HG03064 (cell line): ENCODE measurements at regions not wholly inside any gene's neighbourhood (a gene's known extent, or its start where the extent isn't known, plus 50 kb on each side); places are given as distances from the start of the nearest gene placed in this dataset.
"Not testable (repeated sequence)": the region's sequence is repeated elsewhere in the genome, so short reads cannot be mapped to it uniquely, and the experiment has no call there.

Experiments
- ATAC-seq: cut with Tn5 transposase; IDR thresholded peaks from one replicate; pipeline ENCODE4 v1.9.1; 2021; ENCODE audit warnings: low read depth; ENCODE audit not compliant: unreplicated experiment

- ATAC-seq: no peak
Observed at GRCh38 chr1:79499541-79499940, 493.0 kb upstream of the ADGRL4 start.

GRCh38 chr1:79497193-79497773 is 490.8 kb upstream of the ADGRL4 start:
- ATAC-seq: no peak

GRCh38 chr1:79496129-79496528 is 489.6 kb upstream of the ADGRL4 start:
- ATAC-seq: no peak

- not testable (repeated sequence) for ATAC-seq
Observed at GRCh38 chr1:79493702-79494101, 487.2 kb upstream of the ADGRL4 start.

- ATAC-seq: not testable (repeated sequence)
Observed at GRCh38 chr1:79488572-79489121, 482.1 kb upstream of the ADGRL4 start.

- ATAC-seq: no peak
Observed at GRCh38 chr1:79478728-79479373, 472.3 kb upstream of the ADGRL4 start.

GRCh38 chr1:79478160-79478559 is 471.6 kb upstream of the ADGRL4 start:
- no peak for ATAC-seq

GRCh38 chr1:79472067-79472656 is 465.6 kb upstream of the ADGRL4 start:
- peak; percentile 74 for ATAC-seq

GRCh38 chr1:79469139-79469538 is 462.6 kb upstream of the ADGRL4 start:
- no peak for ATAC-seq

- ATAC-seq: peak; percentile 96
Observed at GRCh38 chr1:79460773-79461436, 454.4 kb upstream of the ADGRL4 start.

- no peak for ATAC-seq
Observed at GRCh38 chr1:79457562-79458224, 451.2 kb upstream of the ADGRL4 start.

GRCh38 chr1:79448426-79448825 is 441.9 kb upstream of the ADGRL4 start:
- no peak for ATAC-seq

- no peak for ATAC-seq
Observed at GRCh38 chr1:79441238-79441637, 434.7 kb upstream of the ADGRL4 start.

- ATAC-seq: no peak
Observed at GRCh38 chr1:79437540-79437939, 431.0 kb upstream of the ADGRL4 start.

GRCh38 chr1:79431340-79431739 is 424.8 kb upstream of the ADGRL4 start:
- no peak for ATAC-seq

- ATAC-seq: no peak
Observed at GRCh38 chr1:79430437-79430836, 423.9 kb upstream of the ADGRL4 start.

- no peak for ATAC-seq
Observed at GRCh38 chr1:79422726-79423125, 416.2 kb upstream of the ADGRL4 start.

- ATAC-seq: no peak
Observed at GRCh38 chr1:79398501-79398900, 392.0 kb upstream of the ADGRL4 start.

GRCh38 chr1:79396901-79397300 is 390.4 kb upstream of the ADGRL4 start:
- no peak for ATAC-seq

- ATAC-seq: no peak
Observed at GRCh38 chr1:79388694-79389361, 382.3 kb upstream of the ADGRL4 start.
